IPS-NIHi11 (cell line): ENCODE measurements at regions not wholly inside any gene's neighbourhood (a gene's known extent, or its start where the extent isn't known, plus 50 kb on each side); places are given as distances from the start of the nearest gene placed in this dataset.
A peak's percentile ranks its signal among the peaks of the same experiment; 100 is the strongest.

Source experiments
- DNase-seq: peaks from one replicate; pipeline ENCODE4 v3.0.0; 2012; ENCODE audit warnings: mixed read lengths, low spot score

DNA sequence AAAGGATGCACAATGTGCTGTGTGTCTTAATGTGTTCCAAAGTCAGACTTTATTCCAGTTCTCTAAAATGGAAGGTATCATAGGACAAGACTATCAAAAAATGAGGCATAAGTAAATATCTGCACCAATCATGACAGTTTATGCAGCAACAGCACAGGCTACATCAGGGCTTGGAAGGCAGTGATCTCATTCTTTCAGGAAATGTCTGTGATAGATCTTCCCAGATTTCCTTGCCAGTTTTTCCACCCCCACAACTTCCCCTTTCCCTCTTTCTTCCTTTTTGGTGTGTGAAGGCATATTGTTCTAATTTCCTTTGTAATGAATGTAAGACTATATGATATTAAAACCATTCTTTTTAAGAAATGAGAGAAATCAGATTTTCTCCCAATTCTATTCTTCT is 326.7 kb downstream of the ATP23 start:
- DNase-seq = no peak

DNA sequence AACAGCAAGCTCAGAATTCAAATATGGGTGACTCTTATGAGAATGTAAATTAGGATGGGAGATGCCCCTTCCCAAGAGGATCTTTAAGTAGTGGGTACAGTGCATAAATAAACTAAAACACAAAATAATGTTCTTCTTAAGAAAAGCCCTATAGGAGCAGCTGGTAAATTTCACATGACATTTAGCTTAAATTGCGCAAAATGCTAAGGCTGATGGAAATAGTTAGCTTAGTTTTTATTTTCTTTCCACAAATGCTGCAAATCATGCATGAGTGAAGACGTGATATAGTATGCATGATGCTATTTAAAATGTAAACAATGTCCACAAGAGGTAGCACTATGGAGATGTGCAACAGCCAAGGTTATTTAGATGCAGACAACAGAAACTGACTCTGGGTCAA is 328.1 kb downstream of the ATP23 start:
- DNase-seq = no peak

DNA sequence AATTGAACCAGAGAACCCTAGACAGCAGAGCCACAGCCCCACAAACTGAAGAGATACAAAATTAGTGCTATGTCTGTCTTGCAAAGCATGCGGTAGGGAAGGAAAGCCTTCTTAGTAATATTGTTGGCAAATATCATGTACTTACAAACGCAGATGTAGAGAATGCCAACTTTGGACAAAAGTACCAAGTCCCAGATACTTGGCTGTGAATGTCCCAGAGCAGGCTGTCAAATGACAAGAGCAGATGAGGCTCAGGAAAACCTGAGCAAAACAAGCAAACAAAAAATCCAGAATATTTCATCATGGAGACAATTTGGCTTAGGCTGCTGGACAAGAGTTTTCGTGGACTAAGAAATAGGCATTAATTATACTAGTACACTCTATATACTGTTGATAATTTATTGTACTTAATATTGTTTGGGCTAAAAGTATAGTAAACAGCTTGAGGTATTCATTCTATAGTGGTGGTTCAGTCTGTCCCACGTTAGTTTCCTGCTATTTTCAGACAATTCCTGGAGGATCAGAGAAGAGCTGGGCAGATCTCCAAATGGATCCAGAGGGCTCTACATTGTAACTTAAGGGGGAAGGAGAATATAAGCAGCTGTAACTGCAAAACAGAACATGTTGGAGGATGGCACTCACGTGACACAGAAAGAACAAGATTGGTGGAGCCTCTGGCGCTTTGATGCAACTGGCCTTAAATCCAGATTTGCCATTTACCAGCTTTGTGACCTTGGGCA is 329.8 kb downstream of the ATP23 start:
- DNase-seq = no peak

DNA sequence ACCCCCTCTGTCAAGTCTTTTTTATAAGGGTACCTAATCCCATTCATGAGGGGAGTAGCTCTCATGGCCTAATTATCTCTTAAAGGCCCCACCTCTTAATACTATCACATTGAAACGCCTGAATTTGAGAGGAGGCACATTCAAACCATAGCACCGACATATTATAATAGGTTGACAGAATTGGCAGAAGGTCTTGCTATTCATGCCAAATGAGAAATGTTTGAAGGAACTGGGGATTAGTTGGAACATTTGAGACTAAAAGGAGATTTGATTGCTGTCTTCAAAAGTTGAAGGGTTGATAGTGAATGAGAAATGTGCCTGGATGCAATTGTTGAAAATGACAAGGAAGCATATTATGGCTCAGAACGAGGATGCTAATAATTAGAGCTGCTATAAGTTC is 331.1 kb downstream of the ATP23 start:
- DNase-seq = no peak

DNA sequence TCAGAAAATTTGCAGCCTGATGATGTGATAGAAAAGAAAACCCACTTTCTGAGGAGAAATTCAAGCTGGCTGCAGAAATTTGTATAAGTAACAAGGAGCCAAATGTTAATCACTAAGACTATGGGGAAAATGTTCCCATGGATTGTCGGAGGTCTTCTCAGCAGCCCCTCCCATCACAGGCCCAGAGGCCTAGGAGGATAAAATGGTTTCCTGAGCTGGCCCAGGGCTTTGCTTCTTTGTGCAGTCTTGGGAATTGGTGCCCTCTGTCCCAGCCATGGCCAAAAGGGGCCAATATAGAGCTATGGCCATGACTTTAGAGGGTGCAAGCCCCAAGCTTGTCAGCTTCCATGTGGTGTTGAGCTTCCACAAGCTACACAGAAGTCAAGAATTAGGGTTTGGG is 335.9 kb downstream of the ATP23 start:
- DNase-seq = no peak

DNA sequence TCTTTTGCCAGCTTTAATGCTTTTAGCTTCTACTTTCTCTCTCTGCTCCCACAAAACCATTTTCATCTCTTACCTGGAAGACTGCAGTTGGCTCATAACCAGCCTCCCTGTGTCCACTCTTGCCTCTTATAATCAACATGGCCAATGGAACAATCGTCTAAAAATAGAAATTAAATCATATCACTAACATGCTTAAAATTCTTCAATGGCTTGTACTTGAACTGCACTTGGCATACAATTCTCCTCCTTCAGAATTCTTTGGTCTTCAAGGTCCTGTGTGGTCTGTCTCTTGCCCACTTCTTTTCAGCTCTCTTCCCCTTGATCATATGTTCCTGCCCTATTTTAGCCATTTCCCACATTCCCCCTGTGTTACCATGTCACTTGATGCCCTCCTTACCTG is 342.2 kb downstream of the ATP23 start:
- DNase-seq = no peak

DNA sequence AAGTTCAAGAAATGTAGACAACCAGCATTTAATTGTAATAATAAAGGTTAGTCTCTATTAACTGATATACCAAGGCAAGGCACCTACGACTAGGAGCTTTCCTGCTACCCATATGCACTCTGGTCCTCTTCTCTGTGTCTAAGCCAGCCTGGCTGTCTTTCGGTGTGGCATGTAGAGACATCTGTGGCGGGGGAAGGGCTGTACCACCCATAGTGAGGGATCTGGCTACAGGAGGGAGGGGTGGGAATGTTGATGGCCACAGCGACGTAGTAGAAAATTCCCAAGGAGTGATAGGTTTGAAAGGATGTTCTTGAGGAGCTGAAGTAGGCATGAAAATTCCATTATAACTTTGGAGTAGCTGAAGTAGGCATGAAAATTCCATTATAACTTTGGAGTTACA is 344.2 kb downstream of the ATP23 start:
- peak; percentile 46 for DNase-seq

DNA sequence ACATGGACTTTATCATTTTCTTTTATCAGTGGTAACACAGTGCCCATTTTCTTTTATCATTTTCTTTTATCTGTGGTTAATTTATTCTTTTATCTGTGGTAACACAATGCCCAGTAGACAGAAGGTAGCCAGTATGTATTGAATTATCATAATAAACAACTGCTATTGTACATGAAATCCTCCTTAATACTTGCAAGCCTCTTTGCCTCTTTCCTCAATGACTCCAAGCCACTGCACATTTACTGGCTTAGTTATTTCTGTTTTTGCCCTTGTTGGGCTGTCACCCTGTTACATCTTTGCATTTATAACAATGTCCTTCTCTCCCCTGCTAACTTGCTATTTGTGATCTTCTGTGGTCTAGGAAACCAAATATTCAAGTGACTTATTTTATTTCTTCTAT is 345.0 kb downstream of the ATP23 start:
- DNase-seq = no peak

DNA sequence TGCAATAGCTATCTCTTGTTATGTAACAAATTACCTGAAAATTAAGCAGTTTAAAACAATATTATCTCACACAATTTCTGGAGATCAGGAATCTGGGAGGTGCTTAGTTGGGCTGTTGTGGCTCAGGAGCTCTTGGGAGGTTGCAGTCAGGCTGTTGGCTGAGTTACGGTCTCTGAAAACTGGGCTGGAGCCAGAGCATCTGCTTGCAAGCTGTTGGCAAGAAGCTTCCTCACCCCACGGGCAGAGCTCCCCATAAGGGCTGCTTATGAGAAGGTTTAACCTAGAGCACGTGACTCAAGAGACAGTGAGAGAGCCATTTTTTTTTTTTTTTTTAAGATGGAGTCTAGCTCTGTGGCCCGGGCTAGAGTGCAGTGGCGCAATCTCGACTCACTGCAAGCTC is 346.8 kb downstream of the ATP23 start:
- no peak for DNase-seq

DNA sequence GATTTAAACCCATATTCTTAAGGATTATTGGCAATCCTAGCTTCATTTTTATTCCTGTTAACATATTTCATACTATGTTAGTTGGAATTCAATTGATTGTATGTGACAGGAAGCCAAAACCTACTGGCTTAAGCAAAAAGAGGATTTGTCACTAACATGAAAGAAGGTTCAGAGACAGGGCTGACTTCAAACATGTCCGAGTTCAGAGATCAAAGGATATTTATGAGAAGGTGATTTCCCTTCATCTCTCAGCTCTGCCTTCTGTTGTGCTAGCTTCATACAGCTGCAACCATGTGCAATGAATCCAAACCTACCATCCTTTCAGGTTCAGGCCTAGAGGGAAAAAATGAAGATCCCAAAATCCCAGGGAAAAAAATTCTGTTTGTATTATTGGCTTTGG is 349.7 kb downstream of the ATP23 start:
- no peak for DNase-seq

DNA sequence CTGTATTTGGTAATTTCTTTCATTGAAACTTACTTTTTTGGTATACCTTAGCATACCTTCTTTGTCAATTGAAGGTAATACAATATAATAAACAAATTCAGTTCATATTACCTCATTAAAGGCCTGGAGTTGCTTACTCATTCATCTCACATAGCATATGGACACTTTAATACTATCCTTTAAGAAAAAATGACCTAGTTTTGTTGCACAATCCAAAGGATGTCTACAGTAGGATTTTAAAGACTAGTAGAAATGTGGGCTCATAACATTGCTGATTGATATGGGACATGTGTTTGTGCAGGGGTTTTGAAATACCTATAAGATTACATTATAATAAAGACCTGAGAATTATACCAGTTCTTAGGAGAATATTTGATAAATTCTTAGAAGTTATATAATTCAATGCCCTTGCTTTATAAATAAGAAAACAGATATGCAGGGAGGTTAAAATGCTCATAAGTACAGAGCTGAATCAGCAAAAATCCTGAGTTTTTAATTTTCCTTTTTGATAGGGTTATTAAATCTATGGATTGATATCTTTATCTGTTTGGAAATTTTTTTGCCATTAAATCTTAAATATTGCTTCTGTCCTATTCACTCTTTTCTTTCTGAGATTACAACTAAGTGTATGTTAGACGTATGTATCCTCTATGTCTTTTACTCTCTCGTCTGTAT is 352.1 kb downstream of the ATP23 start:
- DNase-seq = no peak

DNA sequence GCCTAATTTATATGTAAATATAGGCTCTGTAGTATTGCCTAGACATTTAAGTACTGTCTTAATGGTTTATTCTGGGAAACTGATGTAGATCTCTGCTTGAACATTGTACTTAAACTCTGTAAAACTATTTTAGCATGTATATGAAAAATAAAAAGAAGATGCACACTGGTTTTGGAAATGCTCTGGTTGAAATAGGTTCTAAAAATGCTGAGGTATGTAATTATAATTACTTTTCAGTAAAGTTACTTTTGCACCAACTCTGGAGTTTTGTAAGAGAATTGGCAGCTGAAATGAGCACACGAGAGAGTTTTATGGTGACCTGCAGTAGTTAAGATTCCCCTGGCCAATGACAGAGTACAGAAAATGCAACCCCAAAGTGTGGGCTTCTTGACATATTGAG is 353.9 kb downstream of the ATP23 start:
- no peak for DNase-seq

DNA sequence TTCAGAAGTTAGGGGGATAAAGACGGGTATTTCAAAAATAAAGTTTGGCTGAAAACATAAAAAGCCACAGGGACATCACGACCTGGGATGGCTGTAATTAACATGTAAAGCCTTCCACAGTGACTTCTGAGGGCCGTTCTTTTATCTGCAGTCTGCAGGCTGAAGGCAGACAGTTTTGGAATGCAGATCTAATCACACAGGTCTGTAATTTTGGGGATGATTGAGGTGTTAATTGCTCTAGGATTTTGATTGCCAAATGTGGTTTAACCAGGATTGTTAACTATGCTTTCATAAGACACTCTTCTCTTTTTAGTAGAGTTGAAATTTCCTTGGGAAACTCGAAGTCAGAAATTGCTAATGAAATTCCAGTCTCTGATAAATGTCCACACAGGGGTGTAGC is 355.5 kb downstream of the ATP23 start:
- DNase-seq = no peak

DNA sequence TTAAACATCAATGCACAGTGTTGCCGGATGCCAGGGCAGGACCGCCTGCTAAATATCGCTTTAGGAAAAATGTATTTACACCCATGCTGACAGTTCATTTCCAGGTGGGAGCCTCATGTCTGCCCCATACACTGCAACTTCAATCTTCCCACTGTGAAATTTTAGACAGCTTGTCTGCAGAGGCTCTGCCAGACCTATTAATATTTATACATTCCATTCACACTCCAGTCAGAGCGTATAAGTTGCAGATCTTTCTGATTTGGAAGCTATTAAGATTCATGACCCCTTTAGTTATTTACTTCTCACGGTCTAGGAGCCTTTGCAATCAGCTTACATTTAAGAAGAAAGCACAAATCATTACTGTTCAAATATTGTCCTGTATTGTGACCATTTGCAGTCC is 357.4 kb downstream of the ATP23 start:
- no peak for DNase-seq

DNA sequence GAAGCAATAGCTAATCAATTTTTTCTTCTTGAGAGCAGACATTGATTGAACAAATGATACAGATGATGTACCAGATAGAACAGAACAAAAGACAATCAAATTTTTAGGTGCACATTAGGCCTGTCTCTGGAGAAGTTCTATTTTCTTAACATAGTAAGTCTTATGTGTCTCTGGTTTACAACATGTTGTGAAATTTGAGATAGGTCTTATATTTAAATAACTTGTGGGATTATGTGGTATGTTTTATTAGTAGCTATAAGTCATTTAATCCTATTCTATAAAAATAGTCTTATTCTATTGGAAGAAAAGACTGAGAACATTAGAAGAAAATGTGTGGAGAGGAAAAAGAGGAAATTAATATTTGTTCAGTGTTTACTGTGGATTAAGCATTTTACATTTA is 358.0 kb downstream of the ATP23 start:
- DNase-seq = no peak

DNA sequence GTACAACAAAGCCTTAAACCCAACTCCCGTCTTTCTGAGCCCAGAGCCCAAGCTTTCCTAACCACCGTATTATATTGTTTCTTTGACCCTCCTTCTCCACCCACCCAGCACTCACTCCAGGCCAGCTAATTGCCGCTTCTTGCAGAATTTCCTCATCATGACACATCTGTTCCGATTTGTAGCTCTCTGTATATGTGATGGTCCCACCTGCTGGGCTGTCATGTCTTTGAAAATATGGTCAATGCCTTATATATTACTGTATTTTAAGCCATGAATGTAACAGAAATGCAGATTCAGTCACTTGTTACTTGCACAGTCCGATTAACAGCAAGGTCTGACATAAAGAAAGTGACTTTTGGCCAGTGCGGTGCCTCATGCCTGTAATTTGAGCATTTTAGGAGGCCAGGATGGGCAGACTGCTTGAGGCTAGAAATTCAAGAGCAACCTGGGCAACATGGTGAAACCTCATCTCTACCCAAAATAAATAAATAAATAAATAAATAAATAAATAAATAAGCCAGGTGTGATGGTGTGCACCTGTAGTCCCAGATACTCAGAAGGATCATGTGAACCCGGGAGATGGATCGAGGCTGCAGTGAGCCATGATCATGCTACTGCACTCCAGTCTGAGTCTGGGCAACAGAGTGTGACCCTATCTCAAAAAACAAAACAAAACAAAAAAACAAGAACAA is 359.8 kb downstream of the ATP23 start:
- DNase-seq = no peak

DNA sequence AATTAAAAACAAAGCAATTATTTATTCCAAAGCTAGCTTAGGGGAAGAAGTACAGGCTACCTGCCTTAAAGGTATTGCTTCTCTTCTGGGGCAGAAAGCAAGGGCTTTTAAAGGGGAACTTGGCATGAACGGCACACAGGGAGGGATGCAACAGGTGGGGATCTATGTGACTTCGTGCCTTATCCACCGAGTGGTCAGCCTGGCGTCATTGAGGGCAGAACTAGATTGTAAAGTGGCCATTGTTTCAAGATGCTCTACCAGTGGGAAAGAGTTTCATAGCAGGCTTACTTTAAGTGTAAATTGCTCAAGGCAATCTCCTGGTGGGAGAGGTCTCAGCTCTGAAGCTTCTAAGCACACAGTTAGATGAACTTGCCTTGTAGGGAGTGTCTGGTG is 360.4 kb downstream of the ATP23 start:
- DNase-seq = no peak

DNA sequence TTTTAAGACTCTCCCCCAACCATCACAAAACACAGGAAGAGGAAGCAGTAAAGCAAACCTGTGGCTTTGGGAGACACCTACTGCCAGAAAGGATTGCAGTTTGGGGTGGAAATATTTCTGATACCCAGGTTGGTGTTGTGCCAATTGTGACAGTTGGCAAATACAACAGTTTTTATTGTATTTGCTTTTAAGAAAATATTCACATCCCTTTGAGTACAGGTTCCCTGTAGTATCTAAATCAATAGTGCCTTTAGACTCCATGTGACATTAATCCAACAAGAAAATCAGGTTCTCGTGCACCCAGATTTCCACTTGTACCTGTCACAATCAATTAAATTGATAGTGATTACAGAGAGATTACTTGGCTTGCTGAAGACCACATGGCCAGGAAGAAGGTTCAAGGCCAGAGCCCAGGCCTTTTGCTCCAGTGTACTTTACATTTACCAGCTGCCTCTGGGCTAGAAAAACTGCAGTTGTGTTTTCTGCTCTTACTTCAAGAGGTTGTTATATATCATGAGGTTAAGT is 361.2 kb downstream of the ATP23 start:
- DNase-seq = no peak

DNA sequence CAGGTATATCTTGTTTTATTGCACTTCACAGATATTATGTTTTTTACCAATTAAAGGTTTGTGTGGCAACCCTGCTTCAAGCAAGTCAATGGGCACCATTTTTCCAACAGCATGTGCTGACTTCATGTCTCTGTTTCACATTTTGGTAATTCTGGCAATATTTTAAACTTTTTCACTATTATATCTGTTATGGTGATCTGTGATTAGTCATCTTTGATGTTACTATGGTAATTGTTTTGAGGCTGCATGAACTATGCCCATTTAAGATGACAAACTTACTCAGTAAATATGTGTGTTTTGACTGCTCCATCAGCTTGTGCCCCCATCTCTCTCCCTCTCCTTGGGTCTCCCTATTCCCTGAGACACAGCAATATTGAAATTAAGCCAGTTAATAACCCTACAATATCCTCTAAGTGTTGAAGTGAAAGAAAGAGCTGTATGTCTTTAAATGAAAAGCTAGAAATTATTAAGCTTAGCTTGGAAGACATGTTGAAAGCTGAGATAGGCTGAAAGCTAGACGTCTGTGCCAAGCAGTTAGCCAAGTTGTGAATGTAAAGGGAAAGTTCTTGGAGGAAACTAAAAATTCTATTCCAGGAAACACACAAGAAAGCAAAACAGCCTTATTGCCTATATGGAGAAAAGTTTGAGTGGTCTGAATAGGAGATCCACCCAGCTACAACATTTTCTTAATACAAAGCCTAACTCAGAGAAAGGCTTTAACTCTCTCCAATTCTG is 365.1 kb downstream of the ATP23 start:
- DNase-seq = no peak

DNA sequence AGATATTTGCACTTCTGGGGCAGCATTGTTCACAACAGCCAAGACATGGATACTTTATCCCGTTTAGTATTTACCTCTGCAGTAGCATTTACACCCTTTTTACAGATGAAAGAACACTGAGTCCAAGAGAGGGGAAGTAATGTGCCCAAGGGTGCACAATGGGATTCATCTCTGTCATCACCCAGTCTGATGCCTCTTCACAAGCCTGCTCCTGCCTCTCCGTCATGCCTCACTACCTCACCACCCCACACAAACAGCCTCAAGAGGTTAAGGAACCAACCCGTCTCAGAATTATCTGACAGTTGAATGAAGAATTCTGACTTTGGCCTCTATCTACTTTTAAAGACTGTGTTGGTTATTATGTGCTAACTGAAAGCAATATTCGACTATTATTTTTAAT is 368.4 kb downstream of the ATP23 start:
- DNase-seq = no peak

DNA sequence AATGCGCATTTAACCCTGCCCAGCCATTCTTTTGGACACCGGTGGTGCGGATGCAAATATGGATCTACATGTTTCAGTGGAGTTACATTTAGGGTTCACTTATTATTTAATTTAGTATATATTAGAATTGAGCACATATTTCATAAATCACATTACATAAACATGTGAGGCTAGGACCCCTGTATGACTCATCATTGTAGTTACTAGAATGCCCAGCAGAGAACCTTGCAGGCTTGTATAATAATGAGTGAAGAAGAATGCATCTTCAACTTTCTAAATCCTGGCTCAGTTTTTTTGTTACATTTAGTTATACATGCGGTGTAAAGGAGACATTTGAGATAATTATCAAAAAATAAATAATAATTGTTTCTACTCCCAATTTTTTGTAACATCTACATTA is 369.0 kb downstream of the ATP23 start:
- DNase-seq = no peak

DNA sequence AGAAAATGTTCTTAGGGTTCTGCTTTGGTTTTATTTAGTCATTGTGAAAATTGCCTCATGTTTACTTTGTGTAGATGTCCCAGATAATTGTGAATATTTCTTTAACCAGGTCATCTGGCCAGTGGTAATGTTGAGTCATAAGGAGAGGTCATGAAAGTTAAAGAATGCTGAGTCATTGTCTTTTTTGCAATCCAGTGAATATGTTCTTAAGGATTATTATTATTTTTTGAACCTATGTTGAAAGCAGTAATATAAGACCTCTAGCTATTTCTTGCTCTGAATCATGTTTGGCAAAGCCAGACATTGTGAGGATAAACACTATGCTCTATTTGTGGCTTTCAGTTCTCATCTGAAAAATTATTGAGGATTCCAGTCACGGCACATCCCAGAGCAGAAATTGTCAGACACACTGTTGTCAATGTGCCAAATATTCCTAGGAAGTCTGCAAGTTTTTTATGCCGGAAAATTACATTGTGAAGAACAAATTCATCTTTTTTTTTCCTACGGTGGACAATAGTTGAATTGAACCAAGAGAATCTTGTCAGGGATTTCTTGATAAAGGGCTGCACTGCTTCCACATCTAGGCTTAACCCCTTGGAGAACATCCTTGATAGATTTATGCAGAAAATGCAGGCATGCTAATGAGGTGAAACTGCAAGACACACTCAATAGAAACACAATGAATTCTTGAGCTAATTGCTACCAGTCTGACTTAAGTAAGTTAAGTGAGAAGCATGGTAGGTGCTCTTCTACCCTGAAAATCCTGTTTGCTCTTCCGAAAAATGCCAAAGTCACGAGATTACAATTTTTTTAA is 369.6 kb downstream of the ATP23 start:
- no peak for DNase-seq
